Calu3 (cell line): ENCODE measurements at regions not wholly inside any gene's neighbourhood (a gene's known extent, or its start where the extent isn't known, plus 50 kb on each side); places are given as distances from the start of the nearest gene placed in this dataset.

ENCODE experiments used
- BruUV-seq: library from RNA; stranded (reverse); fragments of 400-500 nt; replicated peaks from 2 replicates; lab custom pipeline; 2021; lab: Mats Ljungman, UMichigan
- CTCF ChIA-PET: fragments of 300-600 bp; sonication (Branson Sonifier 250); formaldehyde crosslinking; loops from one replicate; lab custom pipeline; 2022; ENCODE audit warnings: antibody characterized with exemption; lab: Charles Lee
- DNase-seq: peaks from one replicate; pipeline ENCODE4 v3.0.0; 2022
- H3K27ac Mint-ChIP-seq: one replicate; pipeline ENCODE4 v1.8.0; 2022; ENCODE audit warnings: mixed read lengths; ENCODE audit not compliant: unreplicated experiment
- H3K27me3 Mint-ChIP-seq: one replicate; pipeline ENCODE4 v1.8.0; 2022; ENCODE audit warnings: mixed read lengths; ENCODE audit not compliant: unreplicated experiment
- H3K36me3 Mint-ChIP-seq: one replicate; pipeline ENCODE4 v1.8.0; 2022; ENCODE audit warnings: mild to moderate bottlenecking, moderate library complexity, mixed read lengths; ENCODE audit not compliant: insufficient read depth, unreplicated experiment
- H3K4me1 Mint-ChIP-seq: one replicate; pipeline ENCODE4 v1.8.0; 2022; ENCODE audit warnings: mild to moderate bottlenecking, low read depth, mixed read lengths; ENCODE audit not compliant: unreplicated experiment
- H3K4me3 Mint-ChIP-seq: one replicate; pipeline ENCODE4 v1.8.0; 2022; ENCODE audit warnings: mild to moderate bottlenecking, low read depth, moderate library complexity, mixed read lengths; ENCODE audit not compliant: unreplicated experiment
- H3K9me3 Mint-ChIP-seq: one replicate; pipeline ENCODE4 v1.8.0; 2022; ENCODE audit warnings: low read depth, mixed read lengths; ENCODE audit not compliant: unreplicated experiment
- intact Hi-C: fragments of 100-400 bp; cut with micrococcal nuclease; formaldehyde crosslinking; loops from one replicate; pipeline ENCODE4 v1.10.0; 2022; ENCODE audit not compliant: unreplicated experiment
- TF ChIP-seq, protein P1 (sequence below): fragments of 200-600 bp; IDR thresholded peaks from one replicate; pipeline ENCODE4 v1.8.0; 2022; ENCODE audit warnings: antibody characterized with exemption; ENCODE audit not compliant: unreplicated experiment

DNA sequence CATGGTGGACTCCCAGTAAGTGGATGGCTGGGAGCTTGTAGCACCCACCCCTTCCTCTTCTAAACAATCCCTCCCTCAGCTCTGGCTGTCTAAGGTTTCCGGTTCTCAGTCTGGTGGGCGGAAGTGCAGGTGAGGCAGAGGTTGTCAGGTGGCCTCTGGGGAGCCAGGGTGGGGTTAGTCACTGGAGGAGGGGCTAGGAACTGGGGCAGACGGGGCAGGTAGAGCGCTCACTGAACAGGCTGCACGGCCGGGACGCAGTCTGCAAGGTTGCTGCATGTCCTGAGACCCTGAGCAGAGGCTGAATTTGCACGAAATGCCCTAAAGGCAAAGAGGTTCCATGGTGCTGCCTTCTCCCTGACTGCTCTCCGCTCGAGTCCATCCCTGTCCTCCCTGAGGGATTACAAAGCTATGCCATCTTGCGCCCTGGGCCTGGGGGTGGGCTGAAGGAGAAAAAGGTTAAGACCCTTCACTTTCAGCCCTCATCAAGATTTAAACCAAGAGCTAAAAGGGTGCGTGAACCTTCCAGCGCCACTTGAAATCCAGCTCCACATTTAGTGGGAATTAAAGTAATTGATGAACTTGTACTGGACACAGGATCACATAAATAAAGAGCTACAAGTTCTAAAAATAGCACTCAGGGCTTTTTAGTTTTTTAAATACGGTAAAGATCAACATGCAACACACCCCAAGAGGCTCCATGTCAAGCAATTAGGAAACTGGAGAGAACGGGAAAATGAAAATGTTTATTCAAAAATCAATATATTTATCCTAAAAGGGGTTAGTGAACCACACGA lies 62.3 kb upstream of the CTBP2 start:
- intact Hi-C loops: no loop called here
- H3K27ac Mint-ChIP-seq: no peak overlapping the region
- no peak for DNase-seq
- peaks cover 14% of the 10 kb centered on the region for H3K27me3 Mint-ChIP-seq
- H3K9me3 Mint-ChIP-seq: no peaks in the 10 kb centered on the region
- no peaks in the 10 kb centered on the region for H3K36me3 Mint-ChIP-seq
- CTCF ChIA-PET: no interaction called here
- H3K4me3 Mint-ChIP-seq: no peak overlapping the region
- TF ChIP-seq, protein P1, sequence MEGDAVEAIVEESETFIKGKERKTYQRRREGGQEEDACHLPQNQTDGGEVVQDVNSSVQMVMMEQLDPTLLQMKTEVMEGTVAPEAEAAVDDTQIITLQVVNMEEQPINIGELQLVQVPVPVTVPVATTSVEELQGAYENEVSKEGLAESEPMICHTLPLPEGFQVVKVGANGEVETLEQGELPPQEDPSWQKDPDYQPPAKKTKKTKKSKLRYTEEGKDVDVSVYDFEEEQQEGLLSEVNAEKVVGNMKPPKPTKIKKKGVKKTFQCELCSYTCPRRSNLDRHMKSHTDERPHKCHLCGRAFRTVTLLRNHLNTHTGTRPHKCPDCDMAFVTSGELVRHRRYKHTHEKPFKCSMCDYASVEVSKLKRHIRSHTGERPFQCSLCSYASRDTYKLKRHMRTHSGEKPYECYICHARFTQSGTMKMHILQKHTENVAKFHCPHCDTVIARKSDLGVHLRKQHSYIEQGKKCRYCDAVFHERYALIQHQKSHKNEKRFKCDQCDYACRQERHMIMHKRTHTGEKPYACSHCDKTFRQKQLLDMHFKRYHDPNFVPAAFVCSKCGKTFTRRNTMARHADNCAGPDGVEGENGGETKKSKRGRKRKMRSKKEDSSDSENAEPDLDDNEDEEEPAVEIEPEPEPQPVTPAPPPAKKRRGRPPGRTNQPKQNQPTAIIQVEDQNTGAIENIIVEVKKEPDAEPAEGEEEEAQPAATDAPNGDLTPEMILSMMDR: no peak
- peaks cover 14% of the 10 kb centered on the region for H3K4me1 Mint-ChIP-seq
- BruUV-seq: no TSS peak

DNA sequence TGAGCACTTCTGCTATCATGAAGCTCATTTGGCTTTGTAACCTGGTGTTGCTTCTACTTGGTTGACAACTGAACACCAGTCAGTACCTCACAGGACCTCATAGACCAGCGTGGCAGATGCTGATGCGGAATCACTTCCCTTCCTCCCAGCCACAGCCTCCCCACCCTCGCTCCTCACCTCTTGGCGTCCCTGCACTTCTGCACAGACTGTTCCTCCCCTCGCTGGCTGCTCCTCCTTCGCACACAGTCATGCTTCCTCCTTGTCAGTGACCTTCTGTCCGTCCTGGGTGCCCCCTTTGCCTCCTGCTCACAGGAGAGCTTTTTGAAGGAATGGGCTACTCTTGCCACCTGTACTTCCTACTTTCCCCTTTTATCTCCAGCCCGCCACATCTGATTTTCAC lies 61.4 kb upstream of the CTBP2 start:
- Mint-ChIP-seq H3K4me3 (no peak overlapping the region), H3K36me3 (no peaks in the 10 kb centered on the region)

DNA sequence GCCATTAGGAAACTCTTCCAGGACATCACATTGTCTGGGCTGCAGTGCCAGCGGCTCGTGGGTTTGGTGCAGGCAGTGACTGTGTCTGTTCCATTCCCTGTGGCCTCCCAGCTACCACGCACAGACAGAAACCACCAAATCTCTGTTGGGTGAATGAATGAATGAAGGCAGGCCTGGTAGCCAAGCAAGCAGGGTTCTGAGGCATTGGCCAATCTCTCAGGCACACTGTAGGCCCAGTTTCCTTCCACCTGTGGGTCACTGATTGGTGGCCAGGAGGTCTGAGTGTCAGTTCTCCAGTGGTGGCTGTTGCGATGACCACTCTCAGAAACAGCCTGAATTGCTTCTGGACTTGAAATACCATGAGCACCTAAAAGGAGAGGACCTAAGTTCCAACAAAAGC lies 59.4 kb upstream of the CTBP2 start:
- intact Hi-C loops: no loop called here
- H3K4me3 Mint-ChIP-seq: no peak overlapping the region
- H3K9me3 Mint-ChIP-seq: no peaks in the 10 kb centered on the region
- no TSS peak for BruUV-seq
- no peak for DNase-seq
- CTCF ChIA-PET: no interaction called here
- H3K27me3 Mint-ChIP-seq: peaks cover 14% of the 10 kb centered on the region
- no peaks in the 10 kb centered on the region for H3K36me3 Mint-ChIP-seq
- H3K4me1 Mint-ChIP-seq: peaks cover 14% of the 10 kb centered on the region
- H3K27ac Mint-ChIP-seq: no peak overlapping the region
- TF ChIP-seq, protein P1: no peak

More for the DNA sequence above, 61.4 kb upstream of the CTBP2 start:
- DNase-seq: no peak
- TF ChIP-seq, protein P1: no peak
- Mint-ChIP-seq H3K27ac (no peak overlapping the region), H3K9me3 (no peaks in the 10 kb centered on the region), H3K4me1 (peaks cover 14% of the 10 kb centered on the region), H3K27me3 (peaks cover 14% of the 10 kb centered on the region)
- CTCF ChIA-PET: no interaction called here
- no TSS peak for BruUV-seq
- intact Hi-C loops: no loop called here

DNA sequence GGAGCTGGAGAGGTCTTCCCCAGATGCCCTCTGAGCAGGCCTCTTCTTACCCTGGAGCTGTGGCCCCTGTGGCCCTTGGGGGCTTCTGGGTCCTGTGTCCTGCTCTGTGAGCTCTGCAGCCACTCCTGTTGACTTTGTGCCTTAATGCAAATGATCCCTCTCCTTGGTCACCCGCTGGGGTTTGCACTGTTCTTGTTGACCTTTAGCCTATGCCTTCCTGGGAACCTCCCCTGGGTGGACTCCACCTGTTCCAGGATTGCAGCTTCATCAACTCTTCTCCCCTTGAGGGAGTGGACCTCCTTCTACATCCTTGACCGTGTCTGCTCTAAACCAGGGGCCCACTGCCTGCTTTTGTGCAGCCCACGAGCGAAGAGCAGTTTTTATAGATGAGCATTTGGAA lies 58.6 kb upstream of the CTBP2 start:
- Mint-ChIP-seq H3K27ac (no peak overlapping the region), H3K4me3 (no peak overlapping the region), H3K36me3 (no peaks in the 10 kb centered on the region), H3K9me3 (no peaks in the 10 kb centered on the region), H3K27me3 (peaks cover 14% of the 10 kb centered on the region), H3K4me1 (peaks cover 14% of the 10 kb centered on the region)
- CTCF ChIA-PET: no interaction called here
- no TSS peak for BruUV-seq
- TF ChIP-seq, protein P1: no peak
- intact Hi-C loops: no loop called here
- no peak for DNase-seq
